ENCODE measurements at regions not wholly inside any gene's neighbourhood (a gene's known extent, or its start where the extent isn't known, plus 50 kb on each side); places are given as distances from the start of the nearest gene placed in this dataset.
"Not testable (repeated sequence)": the region's sequence is repeated elsewhere in the genome, so short reads cannot be mapped to it uniquely, and the experiment has no call there.

DNA sequence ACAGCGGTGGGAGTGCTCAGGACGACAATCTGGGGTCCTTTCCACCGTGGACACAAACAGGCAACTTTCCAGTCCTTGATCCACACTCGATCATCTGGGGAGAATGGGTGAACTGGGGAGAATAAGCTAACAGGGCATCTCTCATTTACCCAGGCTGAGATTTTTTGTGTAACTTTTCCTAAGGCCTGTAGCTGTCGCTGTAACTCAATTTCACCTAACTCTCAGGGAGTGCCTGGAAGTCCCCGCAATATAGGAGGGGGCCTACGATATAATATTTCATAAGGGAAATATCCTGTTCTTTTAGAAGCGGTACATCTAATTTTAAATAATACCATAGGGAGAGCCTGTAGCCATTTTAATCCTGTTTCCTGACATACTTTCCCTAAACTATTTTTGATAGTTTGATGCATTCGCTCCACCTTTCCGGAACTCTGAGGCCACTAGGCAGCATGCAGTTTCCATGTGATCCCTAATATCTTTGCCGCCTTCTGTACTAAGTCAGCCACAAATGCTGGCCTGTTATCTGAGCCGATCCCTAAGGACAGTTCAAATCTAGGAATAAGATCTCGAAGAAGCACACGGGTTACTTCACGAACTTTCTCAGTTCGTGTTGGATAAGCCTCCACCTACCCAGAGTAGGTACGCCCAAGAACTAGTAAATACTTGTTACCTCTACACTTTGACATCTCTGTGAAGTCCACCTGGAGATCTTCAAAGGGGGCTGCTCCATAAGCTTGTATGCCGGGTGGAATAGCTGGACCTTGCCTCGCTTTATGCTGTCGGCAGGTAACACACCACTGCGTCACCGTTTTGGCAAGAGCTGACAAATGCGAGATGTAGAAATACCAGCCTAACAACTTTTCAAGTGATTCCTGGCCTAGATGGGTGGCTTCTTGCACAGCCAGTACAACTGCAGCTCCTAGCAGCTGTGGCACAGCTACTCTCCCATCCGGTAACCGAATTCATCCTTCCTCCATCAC, 155.7 kb downstream of the UNC93B1 start:
- in situ Hi-C loops (cut with HindIII; ENCODE audit: low pct_ligation_motif_present, low sequenced_read_pairs); H3K36me3 ChIP-seq (replicated peaks); DNase-seq; H3K27ac ChIP-seq; H3K27me3 ChIP-seq (replicated peaks); H3K4me3 ChIP-seq (ENCODE audit: low read depth, low read length): not testable (repeated sequence)
- TF ChIP-seq, protein P1, sequence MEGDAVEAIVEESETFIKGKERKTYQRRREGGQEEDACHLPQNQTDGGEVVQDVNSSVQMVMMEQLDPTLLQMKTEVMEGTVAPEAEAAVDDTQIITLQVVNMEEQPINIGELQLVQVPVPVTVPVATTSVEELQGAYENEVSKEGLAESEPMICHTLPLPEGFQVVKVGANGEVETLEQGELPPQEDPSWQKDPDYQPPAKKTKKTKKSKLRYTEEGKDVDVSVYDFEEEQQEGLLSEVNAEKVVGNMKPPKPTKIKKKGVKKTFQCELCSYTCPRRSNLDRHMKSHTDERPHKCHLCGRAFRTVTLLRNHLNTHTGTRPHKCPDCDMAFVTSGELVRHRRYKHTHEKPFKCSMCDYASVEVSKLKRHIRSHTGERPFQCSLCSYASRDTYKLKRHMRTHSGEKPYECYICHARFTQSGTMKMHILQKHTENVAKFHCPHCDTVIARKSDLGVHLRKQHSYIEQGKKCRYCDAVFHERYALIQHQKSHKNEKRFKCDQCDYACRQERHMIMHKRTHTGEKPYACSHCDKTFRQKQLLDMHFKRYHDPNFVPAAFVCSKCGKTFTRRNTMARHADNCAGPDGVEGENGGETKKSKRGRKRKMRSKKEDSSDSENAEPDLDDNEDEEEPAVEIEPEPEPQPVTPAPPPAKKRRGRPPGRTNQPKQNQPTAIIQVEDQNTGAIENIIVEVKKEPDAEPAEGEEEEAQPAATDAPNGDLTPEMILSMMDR (IDR thresholded peaks at IDR 0.05; ENCODE audit: low read depth, low read length, missing control alignments): peak; percentile 41

DNA sequence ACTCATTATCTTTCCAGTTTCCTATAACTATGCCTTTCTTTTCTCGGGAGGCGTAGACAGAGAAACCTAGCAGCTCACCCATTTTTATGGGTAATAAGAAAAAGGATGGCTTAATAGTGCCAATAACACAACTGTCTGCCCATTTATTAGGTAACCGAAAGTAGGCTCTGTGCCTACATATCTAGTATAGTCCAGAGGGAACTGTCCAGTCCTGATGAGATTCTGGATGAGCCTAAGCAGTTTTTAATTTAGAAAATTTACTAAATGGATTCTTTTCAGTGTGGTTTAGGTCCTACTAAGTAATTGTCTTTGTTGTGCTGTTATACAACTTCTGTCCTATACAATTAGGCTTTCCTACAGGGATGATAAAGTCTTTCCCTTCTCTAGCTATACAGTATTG, 157.6 kb downstream of the UNC93B1 start:
- DNase-seq; H3K4me3 ChIP-seq (ENCODE audit: low read depth, low read length); in situ Hi-C loops (cut with HindIII; ENCODE audit: low pct_ligation_motif_present, low sequenced_read_pairs); H3K27ac ChIP-seq; H3K36me3 ChIP-seq (replicated peaks); H3K27me3 ChIP-seq (replicated peaks): not testable (repeated sequence)

DNA sequence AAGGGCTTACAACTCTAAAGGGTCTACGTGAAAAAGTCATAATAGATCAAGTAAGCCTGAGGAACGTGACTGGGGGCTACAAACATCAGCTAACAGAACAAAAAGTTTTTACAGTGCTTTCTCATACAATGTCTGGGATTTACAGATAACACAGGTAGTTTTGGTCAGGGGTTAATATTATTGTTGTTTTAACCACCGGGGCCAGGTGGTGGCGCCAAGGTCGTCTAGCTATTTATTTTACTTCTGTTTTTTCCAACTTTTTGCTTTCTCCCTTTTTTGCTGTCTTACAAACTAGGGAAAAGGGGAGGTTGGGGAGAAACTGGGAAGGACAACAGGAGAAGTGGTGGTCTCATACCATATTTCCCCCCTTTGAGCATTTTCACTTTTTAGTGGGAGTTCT, 158.6 kb downstream of the UNC93B1 start:
- not testable (repeated sequence) for DNase-seq

GRCh38 chr11:67840599-67840998, 163.3 kb downstream of the UNC93B1 start:
- DNase-seq; H3K36me3 ChIP-seq (replicated peaks); H3K27ac ChIP-seq; in situ Hi-C loops (cut with HindIII; ENCODE audit: low pct_ligation_motif_present, low sequenced_read_pairs); H3K4me3 ChIP-seq (ENCODE audit: low read depth, low read length); H3K27me3 ChIP-seq (replicated peaks): not testable (repeated sequence)

More for the DNA sequence above, 158.6 kb downstream of the UNC93B1 start:
- H3K36me3 ChIP-seq (replicated peaks); H3K27ac ChIP-seq; H3K27me3 ChIP-seq (replicated peaks); in situ Hi-C loops (cut with HindIII; ENCODE audit: low pct_ligation_motif_present, low sequenced_read_pairs); H3K4me3 ChIP-seq (ENCODE audit: low read depth, low read length): not testable (repeated sequence)

GRCh38 chr11:67830152-67830551, 155.7 kb upstream of the ALDH3B2 start:
- in situ Hi-C loops (cut with HindIII; ENCODE audit: low pct_ligation_motif_present, low sequenced_read_pairs): not testable (repeated sequence)

GRCh38 chr11:67826951-67827296, 152.5 kb upstream of the ALDH3B2 start:
- H3K27me3 ChIP-seq (replicated peaks); H3K27ac ChIP-seq; in situ Hi-C loops (cut with HindIII; ENCODE audit: low pct_ligation_motif_present, low sequenced_read_pairs); DNase-seq; H3K36me3 ChIP-seq (replicated peaks); H3K4me3 ChIP-seq (ENCODE audit: low read depth, low read length): not testable (repeated sequence)

More at GRCh38 chr11:67830152-67830551, 155.7 kb upstream of the ALDH3B2 start:
- DNase-seq; H3K27ac ChIP-seq; H3K4me3 ChIP-seq (ENCODE audit: low read depth, low read length); H3K27me3 ChIP-seq (replicated peaks); H3K36me3 ChIP-seq (replicated peaks): not testable (repeated sequence)

DNA sequence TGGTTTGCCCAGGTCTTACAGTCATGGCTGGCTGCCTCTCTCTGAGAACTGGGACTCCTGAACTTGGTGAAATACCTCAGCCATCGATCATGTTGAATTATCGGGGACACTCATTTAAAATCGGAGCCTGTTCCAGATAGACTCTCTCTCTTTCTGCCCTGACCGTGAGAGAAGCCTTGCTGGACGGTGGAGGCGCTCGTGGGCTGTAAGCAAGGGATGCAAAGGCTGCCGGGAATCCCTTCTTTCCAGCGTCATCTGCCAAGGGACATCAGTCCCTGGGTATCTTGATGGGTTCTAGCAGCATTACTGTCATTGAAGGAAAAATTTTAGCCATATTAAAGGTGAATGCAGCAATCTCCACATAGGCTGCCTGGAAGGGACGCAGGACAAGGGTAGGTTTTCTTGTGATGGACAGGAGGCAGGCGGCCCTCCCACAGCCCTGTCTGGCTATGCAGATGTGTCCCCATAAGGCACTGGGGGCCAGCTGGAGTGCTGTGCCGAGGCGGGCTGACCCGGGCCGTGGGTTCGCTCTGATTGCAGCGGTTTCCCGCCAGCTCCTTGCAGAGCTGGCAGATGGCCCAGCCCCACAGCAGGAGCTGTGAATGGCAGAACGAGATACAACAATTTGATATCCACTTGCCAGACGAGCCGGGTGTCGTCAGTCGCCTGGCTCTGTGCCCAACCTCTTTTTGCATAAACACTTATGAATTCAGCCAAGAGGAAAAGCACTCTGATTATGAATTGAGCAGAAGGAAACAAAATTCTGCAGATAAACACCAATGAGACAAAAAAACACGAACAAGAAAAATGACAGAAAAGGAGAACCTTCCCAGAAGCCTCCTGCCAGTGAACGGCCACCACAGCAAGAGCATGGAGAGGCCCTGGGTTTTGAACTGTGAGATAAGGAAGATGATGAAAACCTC, 151.9 kb upstream of the ALDH3B2 start:
- H3K4me3 ChIP-seq (ENCODE audit: low read depth, low read length); in situ Hi-C loops (cut with HindIII; ENCODE audit: low pct_ligation_motif_present, low sequenced_read_pairs); H3K27me3 ChIP-seq (replicated peaks); H3K36me3 ChIP-seq (replicated peaks); H3K27ac ChIP-seq: not testable (repeated sequence)
- TF ChIP-seq, protein P1 (IDR thresholded peaks at IDR 0.05; ENCODE audit: low read depth, low read length, missing control alignments): peak; percentile 19
- DNase-seq: peak; percentile 39

- H3K4me3 ChIP-seq (ENCODE audit: low read depth, low read length); DNase-seq; H3K27ac ChIP-seq; in situ Hi-C loops (cut with HindIII; ENCODE audit: low pct_ligation_motif_present, low sequenced_read_pairs); H3K27me3 ChIP-seq (replicated peaks); H3K36me3 ChIP-seq (replicated peaks): not testable (repeated sequence)
Measured at GRCh38 chr11:67824861-67825260, 150.4 kb upstream of the ALDH3B2 start.

All from brain microvascular endothelial cell (primary cell).